HG02852 (cell line): ENCODE measurements at regions not wholly inside any gene's neighbourhood (a gene's known extent, or its start where the extent isn't known, plus 50 kb on each side); places are given as distances from the start of the nearest gene placed in this dataset.

Source experiments
- ATAC-seq: cut with Tn5 transposase; IDR thresholded peaks from one replicate; pipeline ENCODE4 v1.9.1; 2021; ENCODE audit warnings: mild to moderate bottlenecking, moderate library complexity; ENCODE audit not compliant: unreplicated experiment

DNA sequence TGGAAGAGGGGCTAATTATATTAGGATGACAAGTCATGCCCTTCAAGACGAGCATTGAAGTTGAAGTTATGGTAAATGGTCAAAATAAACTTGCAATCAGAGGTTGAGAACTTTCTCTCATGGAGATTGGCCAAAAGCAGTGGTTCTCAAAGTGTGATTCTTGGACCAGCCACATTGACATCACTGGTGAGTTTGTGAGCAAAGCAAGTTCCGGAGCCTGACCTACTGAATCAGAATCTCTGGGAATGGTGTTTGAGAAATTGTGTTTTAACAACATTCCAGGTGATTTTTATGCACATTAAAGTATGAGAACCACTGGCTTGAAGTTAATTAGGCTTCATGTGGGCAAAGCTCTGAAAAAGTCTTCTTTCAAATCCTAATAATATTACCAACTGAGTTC lies 403.5 kb downstream of the ZSWIM6 start:
- ATAC-seq: no peak

DNA sequence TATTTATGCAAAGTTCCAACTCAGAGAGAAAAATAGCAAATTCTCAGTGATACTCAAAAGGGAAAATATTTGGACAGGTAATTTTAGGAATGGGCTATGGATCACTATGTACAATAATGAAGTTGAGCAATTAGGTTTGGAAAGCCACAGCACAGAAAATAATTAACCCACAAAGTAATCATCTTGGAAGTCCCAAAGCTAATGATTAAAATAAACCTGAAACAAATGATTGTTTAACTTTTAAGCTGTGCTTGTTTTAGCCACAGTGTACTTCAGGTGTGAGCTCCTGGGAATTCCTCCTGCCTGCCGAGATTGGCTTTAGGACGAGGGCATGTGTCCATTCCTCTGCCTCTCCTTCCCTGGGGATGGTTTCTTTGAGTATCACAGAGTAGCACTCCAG lies 403.9 kb downstream of the ZSWIM6 start:
- no peak for ATAC-seq

DNA sequence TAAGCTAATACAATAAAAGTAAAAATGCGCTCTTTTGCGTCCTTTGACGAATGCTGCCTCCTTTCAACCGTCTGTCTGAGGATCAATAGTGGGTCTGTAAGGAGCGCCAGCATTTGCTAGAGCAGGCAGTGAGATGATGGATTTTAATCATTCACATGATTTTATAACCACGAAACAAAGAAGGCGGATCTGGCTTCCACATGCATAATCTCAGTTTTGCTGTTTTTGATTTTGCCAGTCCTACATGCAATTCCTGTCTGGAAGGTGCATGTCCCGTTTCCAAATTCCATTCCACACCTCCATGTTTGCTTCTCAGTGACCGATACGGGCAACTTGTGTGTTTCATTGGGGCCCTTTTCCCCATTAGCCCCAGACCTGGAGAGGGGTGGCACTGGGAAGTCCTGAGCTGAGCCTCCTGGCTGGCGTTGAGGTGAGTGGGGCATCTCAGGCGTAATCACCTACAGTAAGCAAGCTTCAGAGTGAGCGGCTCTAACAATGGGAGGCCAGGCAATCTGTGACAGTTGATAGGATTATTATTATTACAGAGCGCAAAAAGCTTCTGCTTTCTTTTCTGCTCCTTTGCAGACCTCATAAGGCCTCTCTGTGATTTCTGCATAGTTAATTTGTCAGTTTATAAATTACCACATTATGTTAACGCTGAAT lies 405.4 kb downstream of the ZSWIM6 start:
- no peak for ATAC-seq

DNA sequence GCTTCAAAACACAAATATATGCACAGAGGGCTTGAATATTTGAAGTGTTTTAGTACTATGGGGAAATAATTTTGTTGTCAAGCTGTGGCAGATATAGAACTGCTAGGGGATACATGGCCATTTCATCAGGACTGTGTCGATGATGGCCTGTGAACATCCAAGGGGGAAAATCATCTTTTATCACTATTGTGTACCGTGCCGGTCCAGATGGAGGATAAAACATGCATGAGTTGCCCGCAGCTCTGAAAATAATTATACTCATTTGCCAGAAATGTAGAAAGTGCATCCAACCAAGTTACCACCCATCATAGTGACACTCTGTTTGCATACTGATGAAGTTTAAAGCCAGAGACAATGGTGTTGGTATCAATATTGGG lies 405.9 kb downstream of the ZSWIM6 start:
- ATAC-seq: no peak

DNA sequence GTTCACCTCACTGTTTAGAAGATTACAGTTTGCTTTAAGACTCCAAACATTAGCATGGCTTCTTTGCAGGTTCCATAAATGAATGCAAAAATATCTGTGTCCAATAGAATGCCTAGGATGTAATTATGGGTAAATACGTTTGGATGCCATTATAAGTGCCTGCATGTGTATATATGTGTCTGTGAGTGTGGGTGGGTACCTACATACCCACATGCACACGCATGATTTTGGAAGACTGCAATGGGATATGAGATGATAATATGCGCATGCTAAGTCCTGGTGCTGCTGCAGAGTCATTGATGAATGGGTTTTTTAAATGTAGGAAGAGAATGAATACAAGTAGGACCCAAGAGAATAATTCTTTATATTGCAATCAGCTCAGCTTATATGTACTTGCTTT lies 406.4 kb downstream of the ZSWIM6 start:
- no peak for ATAC-seq

DNA sequence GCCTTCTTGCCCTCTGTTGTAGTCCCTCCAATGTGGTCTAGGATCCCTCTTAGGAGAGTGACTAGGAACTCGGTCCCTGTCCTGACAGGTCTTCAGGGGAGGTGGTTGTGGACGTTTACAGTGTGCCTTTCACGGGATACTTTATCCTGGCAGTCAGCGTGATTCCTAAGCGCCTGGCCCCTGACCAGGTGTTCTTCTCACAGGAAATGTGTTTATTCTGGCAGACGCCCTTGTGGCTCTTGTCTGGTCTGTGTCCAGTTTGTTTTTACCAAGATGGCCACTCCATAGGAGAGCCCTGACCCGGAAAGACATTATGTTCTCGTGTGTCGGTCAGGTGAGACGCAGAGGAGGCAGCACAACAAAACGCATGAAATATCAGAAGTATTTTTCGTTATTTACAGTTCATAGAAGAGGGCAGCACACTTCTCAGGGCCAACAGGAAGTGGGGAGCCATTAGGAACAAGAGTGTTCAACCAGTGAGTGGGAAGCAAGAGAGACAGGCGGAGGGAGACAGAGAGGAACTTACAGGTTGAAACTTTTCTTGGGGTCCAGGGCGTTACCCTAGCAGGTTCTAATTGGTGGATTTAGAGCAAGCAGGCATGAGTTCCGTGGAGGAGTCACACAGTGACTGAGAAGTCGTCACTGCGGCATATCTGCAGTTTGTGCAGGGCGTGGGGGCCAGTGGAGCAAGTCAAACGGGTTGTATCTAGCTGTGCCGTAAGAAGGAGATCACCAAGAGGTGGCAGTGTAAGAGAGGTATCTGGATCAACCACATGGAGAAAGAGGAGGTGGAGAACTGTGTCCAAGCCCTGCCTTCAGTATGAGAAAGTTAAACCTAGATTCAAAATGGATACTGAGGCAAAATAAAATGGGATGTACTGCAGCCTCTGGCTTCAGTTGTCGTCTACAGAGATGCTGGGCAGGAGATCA lies 412.9 kb downstream of the ZSWIM6 start:
- ATAC-seq: no peak

DNA sequence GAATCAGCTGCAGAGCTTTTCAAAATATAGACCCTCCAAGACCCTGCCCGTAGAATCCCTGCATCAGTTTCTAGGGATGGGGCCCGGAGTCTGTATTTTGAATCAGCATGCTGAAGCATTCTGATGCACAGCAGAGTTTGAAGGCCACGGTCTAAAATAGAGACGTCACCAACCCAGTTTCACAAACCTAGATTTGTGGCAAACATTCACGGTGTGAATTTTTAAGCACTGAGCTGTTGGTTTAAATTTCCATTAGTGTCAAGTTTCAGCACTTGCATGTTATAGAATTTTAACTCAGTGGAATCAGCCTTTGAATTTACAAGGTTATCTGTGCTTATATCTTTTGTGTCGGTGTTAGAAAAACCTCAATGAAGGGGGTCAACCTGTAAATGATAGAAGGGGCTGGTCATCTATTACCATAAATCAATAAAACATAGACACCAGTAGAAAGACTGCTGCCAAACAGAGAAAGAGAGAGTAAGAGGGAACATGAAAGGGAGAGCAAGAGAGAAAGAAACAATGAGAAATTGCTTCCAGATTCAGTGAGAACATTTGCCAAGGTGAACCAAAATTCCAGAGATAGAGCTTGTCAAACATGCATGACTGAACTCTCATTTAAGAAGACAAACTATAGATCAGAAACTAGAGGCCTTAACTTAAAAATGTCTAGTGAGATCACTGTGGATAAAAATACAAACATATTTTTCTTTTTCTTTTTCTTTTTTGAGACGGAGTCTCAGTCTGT lies 414.9 kb downstream of the ZSWIM6 start:
- no peak for ATAC-seq

DNA sequence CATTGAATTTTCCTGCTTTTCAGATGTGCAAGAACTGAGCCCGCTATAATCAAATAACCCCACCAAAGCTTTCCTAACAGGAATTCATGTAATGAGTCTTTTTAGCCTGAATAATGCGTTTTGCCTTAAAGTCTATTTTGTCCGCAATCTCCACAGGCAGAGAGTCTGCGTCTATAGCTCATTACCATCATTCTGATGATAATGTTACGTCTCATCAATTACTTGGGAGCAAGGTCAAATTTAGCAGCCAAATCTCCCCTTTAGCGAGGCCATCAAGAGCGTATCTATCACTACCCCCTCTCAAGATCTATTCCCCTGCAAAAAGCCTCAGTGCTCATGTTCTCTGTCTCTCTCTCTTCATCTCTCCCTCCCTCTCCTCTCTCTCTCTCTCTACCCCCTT lies 416.1 kb downstream of the ZSWIM6 start:
- ATAC-seq: no peak

DNA sequence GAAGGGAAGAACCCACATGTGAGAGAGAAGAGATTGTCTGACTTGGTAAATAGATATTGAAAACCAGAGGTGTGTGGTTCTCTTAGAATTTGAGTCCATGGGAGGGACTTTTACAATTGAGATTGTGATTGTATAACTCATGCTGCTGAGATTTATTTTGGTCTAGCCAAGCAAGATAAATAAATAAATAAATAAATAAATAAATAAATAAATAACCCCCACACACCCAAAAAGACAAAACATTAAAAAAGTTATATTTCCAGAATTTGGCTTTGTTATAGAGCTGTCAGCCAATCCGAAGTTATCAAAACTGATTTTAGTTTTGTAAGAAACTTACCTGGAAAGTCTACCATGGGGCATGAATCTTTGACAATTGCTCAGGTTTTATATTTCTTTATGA lies 416.6 kb downstream of the ZSWIM6 start:
- no peak for ATAC-seq

DNA sequence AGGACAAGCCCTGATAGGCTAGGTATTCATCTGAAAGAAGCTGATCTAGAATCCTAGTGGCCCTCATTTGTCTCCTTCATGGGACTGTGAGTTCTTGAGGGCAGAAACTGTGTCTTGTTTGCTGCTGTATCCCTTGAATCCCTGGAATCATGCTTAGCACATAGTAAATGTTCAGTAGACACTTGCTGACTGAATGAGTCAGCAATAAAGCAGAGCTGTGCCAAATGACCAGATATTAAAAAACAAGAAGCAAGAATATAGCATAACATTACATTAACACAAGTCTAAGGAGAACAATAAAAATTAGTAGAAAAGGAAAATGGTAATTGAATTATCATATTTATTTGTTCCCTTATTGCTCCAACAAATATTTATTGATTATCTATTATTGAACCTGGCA lies 420.5 kb downstream of the ZSWIM6 start:
- no peak for ATAC-seq

DNA sequence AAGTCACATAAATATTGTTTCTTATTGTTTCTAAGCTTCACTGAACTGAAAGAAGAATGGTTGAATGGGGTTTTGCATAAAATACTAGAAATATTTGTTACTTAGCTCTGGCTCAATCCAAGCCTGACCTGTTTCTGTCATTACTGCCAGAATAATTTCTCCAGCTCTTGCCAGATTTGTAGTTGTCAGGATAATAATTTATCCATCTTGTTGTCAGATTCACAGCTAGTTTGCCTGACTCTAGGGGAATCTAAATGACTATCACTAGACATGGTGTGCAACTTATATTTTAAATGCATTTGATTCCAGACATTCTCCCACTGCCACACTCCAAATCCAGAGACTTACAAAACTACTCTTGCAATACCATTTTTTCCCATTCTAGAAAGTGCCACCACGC lies 422.7 kb downstream of the ZSWIM6 start:
- no peak for ATAC-seq

DNA sequence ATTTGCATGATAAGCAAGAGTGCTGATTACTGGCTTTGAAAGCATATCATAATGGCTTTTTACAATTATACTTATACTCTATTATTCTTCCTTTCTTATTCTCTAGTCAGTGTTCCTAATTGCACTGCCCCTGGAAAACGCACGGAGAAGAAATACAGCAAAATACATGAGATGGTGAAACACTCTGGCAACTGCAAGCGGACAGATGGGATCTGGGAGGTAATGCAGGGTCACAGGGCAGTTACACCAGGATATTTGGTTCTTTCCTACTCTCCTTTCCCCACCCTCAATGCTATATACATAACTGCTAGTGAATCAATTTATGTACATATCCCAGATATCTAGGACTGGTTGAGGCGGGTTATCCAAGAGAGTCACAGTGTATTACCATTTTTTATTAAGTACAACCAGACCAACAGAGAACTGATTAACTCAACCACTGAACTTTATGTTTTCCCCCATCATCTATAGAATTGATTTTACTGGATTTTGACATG lies 423.7 kb downstream of the ZSWIM6 start:
- ATAC-seq: no peak

DNA sequence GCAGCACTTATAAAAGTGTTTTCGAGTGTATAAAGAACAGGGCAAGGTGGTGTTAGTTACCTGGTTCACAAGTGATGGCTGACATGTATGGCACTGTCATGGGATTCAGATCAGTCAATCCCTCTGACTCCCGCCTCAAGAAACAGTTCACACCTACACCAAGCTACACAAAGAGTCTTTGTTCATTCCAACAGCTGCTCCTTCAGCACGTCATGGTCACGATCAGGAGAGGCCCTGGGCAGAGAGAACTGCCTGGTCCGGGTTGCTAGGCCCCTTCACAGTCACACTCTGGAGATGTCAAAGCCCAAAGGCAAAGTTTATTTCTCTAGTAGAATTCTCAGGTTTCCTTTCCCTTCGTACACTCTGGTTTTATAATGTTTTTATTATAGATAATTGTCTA lies 426.7 kb downstream of the ZSWIM6 start:
- ATAC-seq: no peak

DNA sequence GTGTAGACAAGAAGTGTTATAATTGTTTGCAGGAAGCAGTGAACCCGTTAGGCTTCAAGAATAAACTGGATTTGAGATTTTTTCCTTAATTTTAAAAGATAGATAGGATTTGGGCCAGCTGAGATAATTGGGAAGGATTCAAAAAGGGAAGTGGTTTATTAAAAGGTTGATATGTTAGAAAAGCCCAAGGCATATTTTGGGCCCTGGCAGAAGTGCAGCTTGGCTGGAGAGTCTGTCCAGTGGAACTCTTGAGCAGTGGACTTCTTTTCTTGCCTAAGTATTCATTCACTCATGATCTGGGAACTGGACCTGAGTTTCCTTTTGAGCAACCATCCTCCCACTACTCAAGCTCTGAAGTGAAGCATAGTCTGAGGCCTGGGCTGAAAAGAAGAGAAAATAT lies 433.4 kb downstream of the ZSWIM6 start:
- no peak for ATAC-seq

DNA sequence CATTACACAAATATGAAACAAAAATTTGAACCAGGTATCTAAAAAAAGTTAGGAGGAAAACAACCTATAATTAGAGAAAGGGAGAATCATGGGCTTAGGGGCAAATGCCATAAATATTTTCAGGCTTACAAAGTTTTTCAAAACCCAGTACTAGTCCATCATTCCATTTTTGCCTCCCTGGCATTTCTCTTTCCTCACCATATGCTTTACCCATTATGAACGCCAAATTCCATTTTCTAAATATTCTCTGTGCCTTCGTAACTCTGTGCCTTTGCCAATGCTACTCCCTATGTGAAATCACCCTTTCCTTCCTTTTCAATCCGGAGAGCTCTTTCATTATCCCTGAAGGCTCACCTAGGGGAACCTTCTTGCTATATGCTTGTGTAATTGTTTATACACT lies 434.1 kb downstream of the ZSWIM6 start:
- no peak for ATAC-seq

DNA sequence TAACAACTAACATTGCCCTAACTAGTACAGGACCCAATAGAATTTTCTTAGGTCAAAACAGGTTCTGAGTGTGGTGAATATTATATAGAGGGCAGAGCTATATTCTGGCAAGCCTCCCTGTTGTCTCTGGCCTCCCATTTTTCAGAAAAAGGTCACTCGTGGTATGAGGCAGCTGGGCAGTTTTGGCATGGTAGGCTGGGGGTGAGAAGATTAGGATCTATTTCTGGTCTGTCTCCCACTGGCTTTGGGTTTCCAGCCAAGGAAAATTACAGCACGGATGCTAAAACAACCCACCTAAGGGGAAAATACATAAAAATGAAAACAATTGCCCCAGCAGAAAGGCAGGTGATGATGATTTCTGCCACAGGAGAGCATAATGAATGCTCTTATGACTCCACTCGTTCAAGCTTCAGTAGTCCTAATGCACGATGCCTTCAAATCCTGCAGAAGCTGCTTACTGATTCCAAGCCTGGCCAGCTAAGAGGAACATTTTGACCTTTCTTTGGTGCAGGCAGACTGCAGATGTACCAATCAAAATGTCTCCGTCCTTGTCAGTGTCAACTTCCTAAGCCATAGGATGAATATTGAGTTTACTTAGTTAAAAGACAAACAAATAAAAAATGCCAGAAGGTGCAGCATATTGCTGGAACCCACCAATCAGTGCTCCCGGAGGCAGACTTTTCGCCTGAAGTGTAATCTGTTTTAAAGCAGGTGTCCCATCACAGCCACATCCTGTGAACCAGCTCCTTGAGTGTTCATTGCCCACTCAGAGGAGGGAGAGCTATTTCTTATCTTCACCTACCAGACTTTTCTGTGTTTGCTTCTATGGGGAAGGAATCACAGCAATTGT lies 435.4 kb downstream of the ZSWIM6 start:
- ATAC-seq: no peak

DNA sequence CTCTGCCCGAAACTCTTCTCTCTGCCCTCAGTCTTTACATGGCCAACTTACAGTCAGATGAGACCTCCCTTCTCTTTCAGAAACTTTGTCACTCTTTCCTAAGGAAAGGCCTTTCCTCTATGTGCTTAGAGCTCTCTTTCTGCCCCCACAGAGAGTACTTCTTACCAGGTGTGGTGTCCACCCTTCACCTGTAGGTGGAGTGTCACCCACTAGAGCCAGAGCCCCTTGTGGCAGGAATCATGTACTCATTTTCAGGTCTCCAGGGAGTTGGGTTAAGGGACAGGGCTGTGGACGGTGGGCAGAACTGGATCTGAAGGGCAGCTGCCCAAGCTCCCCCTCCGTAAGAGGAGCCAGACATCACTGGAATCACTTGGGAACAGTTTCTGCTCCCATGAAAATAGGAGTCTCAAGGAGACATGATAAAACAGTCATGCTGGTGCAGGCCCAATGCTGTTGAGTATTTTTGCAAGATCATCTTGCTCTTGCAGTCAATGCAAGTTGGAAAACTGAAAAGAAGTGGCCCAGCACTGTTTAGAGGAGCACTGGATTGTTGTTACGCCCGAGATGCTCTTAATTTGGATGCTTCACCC lies 436.7 kb downstream of the ZSWIM6 start:
- peak; percentile 94 for ATAC-seq

DNA sequence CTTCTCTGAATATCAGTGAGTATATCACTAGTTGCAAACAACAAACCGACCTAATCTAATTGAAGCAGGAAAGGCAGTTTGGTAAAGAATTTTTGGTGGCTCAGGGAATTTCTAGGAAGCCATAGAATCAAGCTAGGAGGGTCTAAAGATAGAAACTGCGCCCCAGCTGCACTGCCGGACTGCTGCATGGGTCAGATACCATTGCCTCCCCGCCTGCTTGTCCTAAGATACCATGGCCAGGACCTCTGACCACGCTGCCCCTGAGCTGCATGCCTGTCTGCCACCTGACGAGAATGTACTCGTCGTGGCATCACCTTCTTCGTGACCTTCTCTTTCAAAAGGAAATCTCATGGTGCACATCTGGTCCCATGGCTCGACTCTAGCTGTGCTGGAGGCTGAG lies 439.0 kb downstream of the ZSWIM6 start:
- ATAC-seq: no peak

DNA sequence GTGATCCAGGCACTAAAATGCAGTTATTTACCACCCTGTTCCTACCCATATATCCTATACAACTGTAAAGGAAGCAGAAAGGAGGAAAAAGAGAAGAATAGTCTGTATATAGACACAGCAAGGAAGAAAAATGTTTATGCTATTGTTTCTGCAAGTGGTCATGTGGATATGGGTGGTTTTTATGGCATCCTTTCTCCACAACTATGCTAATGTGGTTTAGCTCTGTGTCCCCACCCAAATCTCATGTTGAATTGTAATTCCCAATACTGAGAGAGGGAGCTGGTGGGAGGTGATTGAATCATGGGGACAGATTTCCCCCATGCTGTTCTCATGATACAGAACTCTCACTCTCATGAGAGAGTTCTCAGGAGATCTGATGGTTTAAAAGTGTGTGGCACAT lies 439.8 kb downstream of the ZSWIM6 start:
- ATAC-seq: no peak

DNA sequence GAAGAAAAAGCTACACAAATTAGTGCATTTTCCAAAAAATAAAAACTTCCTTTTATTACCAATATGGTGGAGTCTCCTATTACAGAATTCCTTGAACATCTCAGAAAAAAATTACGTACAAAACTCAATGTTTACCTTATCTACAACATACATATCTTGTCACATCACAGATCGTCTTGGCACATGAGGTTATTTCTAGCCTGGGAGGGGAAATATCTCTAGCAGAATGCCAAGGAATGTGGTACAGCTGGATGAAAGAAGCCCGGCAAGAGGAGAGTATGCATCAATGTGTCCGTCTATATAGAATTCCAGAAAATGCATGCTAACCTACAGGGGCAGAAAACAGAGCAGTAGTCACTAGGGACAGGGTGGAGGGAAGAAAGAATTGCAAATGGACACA lies 443.8 kb downstream of the ZSWIM6 start:
- ATAC-seq: no peak
